ENCODE measurements at regions not wholly inside any gene's neighbourhood (a gene's known extent, or its start where the extent isn't known, plus 50 kb on each side); places are given as distances from the start of the nearest gene placed in this dataset.
"Not testable (repeated sequence)": the region's sequence is repeated elsewhere in the genome, so short reads cannot be mapped to it uniquely, and the experiment has no call there.

- H3K9me3 Mint-ChIP-seq: no peaks in the 10 kb centered on the region
- no peaks in the 10 kb centered on the region for H3K4me1 Mint-ChIP-seq (ENCODE audit: low read depth)
- DNase-seq (no peak), ATAC-seq (no peak)
- no peaks in the 10 kb centered on the region for H3K27me3 Mint-ChIP-seq (ENCODE audit: low read depth)
- no peak overlapping the region for H3K4me3 Mint-ChIP-seq
- H3K36me3 Mint-ChIP-seq (ENCODE audit: insufficient read depth): no peaks in the 10 kb centered on the region
These were observed 1466.0 kb upstream of the C9orf72 start for GRCh38 chr9:29039258-29039657.

- Mint-ChIP-seq H3K9me3 (no peaks in the 10 kb centered on the region), H3K27me3 (ENCODE audit: low read depth) (no peaks in the 10 kb centered on the region), H3K4me3 (no peak overlapping the region), H3K4me1 (ENCODE audit: low read depth) (no peaks in the 10 kb centered on the region), H3K36me3 (ENCODE audit: insufficient read depth) (no peaks in the 10 kb centered on the region)
- ATAC-seq (no peak), DNase-seq (no peak)
These were observed 1469.8 kb upstream of the C9orf72 start for GRCh38 chr9:29043072-29043471.

GRCh38 chr9:29044959-29045358 lies 1471.7 kb upstream of the C9orf72 start:
- DNase-seq: no peak
- ATAC-seq: no peak
- H3K36me3 Mint-ChIP-seq (ENCODE audit: insufficient read depth): no peaks in the 10 kb centered on the region
- H3K4me3 Mint-ChIP-seq: no peak overlapping the region
- H3K27me3 Mint-ChIP-seq (ENCODE audit: low read depth): no peaks in the 10 kb centered on the region
- H3K9me3 Mint-ChIP-seq: no peaks in the 10 kb centered on the region
- H3K4me1 Mint-ChIP-seq (ENCODE audit: low read depth): no peaks in the 10 kb centered on the region

GRCh38 chr9:29060041-29060440 lies 1486.8 kb upstream of the C9orf72 start:
- no peak for DNase-seq
- H3K27me3 Mint-ChIP-seq (ENCODE audit: low read depth): no peaks in the 10 kb centered on the region
- H3K4me1 Mint-ChIP-seq (ENCODE audit: low read depth): no peaks in the 10 kb centered on the region
- no peaks in the 10 kb centered on the region for H3K36me3 Mint-ChIP-seq (ENCODE audit: insufficient read depth)
- peaks cover 18% of the 10 kb centered on the region for H3K9me3 Mint-ChIP-seq
- H3K4me3 Mint-ChIP-seq: no peak overlapping the region
- no peak for ATAC-seq

- Mint-ChIP-seq H3K4me1 (ENCODE audit: low read depth) (no peaks in the 10 kb centered on the region), H3K9me3 (peaks cover 14% of the 10 kb centered on the region), H3K4me3 (no peak overlapping the region), H3K27me3 (ENCODE audit: low read depth) (no peaks in the 10 kb centered on the region), H3K36me3 (ENCODE audit: insufficient read depth) (no peaks in the 10 kb centered on the region)
- DNase-seq (no peak), ATAC-seq (no peak)
These were observed 1489.2 kb upstream of the C9orf72 start for GRCh38 chr9:29062446-29062845.

- no peaks in the 10 kb centered on the region for H3K4me1 Mint-ChIP-seq (ENCODE audit: low read depth)
- DNase-seq: no peak
- H3K27me3 Mint-ChIP-seq (ENCODE audit: low read depth): no peaks in the 10 kb centered on the region
- no peak overlapping the region for H3K4me3 Mint-ChIP-seq
- no peak for ATAC-seq
- no peaks in the 10 kb centered on the region for H3K36me3 Mint-ChIP-seq (ENCODE audit: insufficient read depth)
- peaks cover 10% of the 10 kb centered on the region for H3K9me3 Mint-ChIP-seq
These were observed 1489.8 kb upstream of the C9orf72 start for GRCh38 chr9:29063031-29063430.

GRCh38 chr9:29066141-29066640 lies 1492.9 kb upstream of the C9orf72 start:
- DNase-seq (no peak), ATAC-seq (no peak)
- peaks cover 4% of the 10 kb centered on the region for H3K9me3 Mint-ChIP-seq
- no peaks in the 10 kb centered on the region for H3K36me3 Mint-ChIP-seq (ENCODE audit: insufficient read depth)
- H3K4me3 Mint-ChIP-seq: no peak overlapping the region
- no peaks in the 10 kb centered on the region for H3K27me3 Mint-ChIP-seq (ENCODE audit: low read depth)
- H3K4me1 Mint-ChIP-seq (ENCODE audit: low read depth): no peaks in the 10 kb centered on the region

- H3K27me3 Mint-ChIP-seq (ENCODE audit: low read depth): no peaks in the 10 kb centered on the region
- H3K4me1 Mint-ChIP-seq (ENCODE audit: low read depth): no peaks in the 10 kb centered on the region
- no peak overlapping the region for H3K4me3 Mint-ChIP-seq
- H3K9me3 Mint-ChIP-seq: peaks cover 4% of the 10 kb centered on the region
- ATAC-seq (no peak), DNase-seq (no peak)
- no peaks in the 10 kb centered on the region for H3K36me3 Mint-ChIP-seq (ENCODE audit: insufficient read depth)
These were observed 1495.2 kb upstream of the C9orf72 start for GRCh38 chr9:29068461-29068860.

GRCh38 chr9:29069376-29069775 lies 1496.1 kb upstream of the C9orf72 start:
- DNase-seq (no peak), ATAC-seq (no peak)
- Mint-ChIP-seq H3K9me3 (peaks cover 4% of the 10 kb centered on the region), H3K36me3 (ENCODE audit: insufficient read depth) (no peaks in the 10 kb centered on the region), H3K27me3 (ENCODE audit: low read depth) (no peaks in the 10 kb centered on the region), H3K4me1 (ENCODE audit: low read depth) (no peaks in the 10 kb centered on the region), H3K4me3 (no peak overlapping the region)

GRCh38 chr9:29078063-29078666 lies 1504.9 kb upstream of the C9orf72 start:
- H3K36me3 Mint-ChIP-seq (ENCODE audit: insufficient read depth): no peaks in the 10 kb centered on the region
- H3K9me3 Mint-ChIP-seq: peaks cover 8% of the 10 kb centered on the region
- ATAC-seq: no peak
- no peaks in the 10 kb centered on the region for H3K4me1 Mint-ChIP-seq (ENCODE audit: low read depth)
- H3K27me3 Mint-ChIP-seq (ENCODE audit: low read depth): no peaks in the 10 kb centered on the region
- no peak for DNase-seq
- no peak overlapping the region for H3K4me3 Mint-ChIP-seq

GRCh38 chr9:29100762-29101161 lies 1527.5 kb upstream of the C9orf72 start:
- peaks cover 9% of the 10 kb centered on the region for H3K9me3 Mint-ChIP-seq
- DNase-seq (no peak), ATAC-seq (no peak)
- no peaks in the 10 kb centered on the region for H3K27me3 Mint-ChIP-seq (ENCODE audit: low read depth)
- H3K4me1 Mint-ChIP-seq (ENCODE audit: low read depth): no peaks in the 10 kb centered on the region
- H3K36me3 Mint-ChIP-seq (ENCODE audit: insufficient read depth): no peaks in the 10 kb centered on the region
- no peak overlapping the region for H3K4me3 Mint-ChIP-seq

GRCh38 chr9:29104166-29104565 lies 1530.9 kb upstream of the C9orf72 start:
- not testable (repeated sequence) for H3K4me3 Mint-ChIP-seq; DNase-seq; H3K9me3 Mint-ChIP-seq; H3K27me3 Mint-ChIP-seq (ENCODE audit: low read depth); H3K4me1 Mint-ChIP-seq (ENCODE audit: low read depth); ATAC-seq; H3K36me3 Mint-ChIP-seq (ENCODE audit: insufficient read depth)

- H3K4me3 Mint-ChIP-seq: no peak overlapping the region
- no peaks in the 10 kb centered on the region for H3K9me3 Mint-ChIP-seq
- no peaks in the 10 kb centered on the region for H3K27me3 Mint-ChIP-seq (ENCODE audit: low read depth)
- H3K36me3 Mint-ChIP-seq (ENCODE audit: insufficient read depth): no peaks in the 10 kb centered on the region
- ATAC-seq (no peak), DNase-seq (no peak)
- no peaks in the 10 kb centered on the region for H3K4me1 Mint-ChIP-seq (ENCODE audit: low read depth)
These were observed 1545.3 kb upstream of the C9orf72 start for GRCh38 chr9:29118555-29118954.

- ATAC-seq (no peak), DNase-seq (no peak)
- no peaks in the 10 kb centered on the region for H3K4me1 Mint-ChIP-seq (ENCODE audit: low read depth)
- peaks cover 10% of the 10 kb centered on the region for H3K9me3 Mint-ChIP-seq
- H3K27me3 Mint-ChIP-seq (ENCODE audit: low read depth): no peaks in the 10 kb centered on the region
- no peaks in the 10 kb centered on the region for H3K36me3 Mint-ChIP-seq (ENCODE audit: insufficient read depth)
- H3K4me3 Mint-ChIP-seq: no peak overlapping the region
These were observed 1553.5 kb upstream of the C9orf72 start for GRCh38 chr9:29126783-29127182.

GRCh38 chr9:29129763-29130162 lies 1556.5 kb upstream of the C9orf72 start:
- Mint-ChIP-seq H3K4me1 (ENCODE audit: low read depth) (no peaks in the 10 kb centered on the region), H3K27me3 (ENCODE audit: low read depth) (no peaks in the 10 kb centered on the region), H3K9me3 (peaks cover 10% of the 10 kb centered on the region), H3K4me3 (no peak overlapping the region), H3K36me3 (ENCODE audit: insufficient read depth) (no peaks in the 10 kb centered on the region)
- no peak for ATAC-seq
- no peak for DNase-seq

GRCh38 chr9:29144476-29144875 lies 1571.2 kb upstream of the C9orf72 start:
- DNase-seq (no peak), ATAC-seq (no peak)
- Mint-ChIP-seq H3K36me3 (ENCODE audit: insufficient read depth) (no peaks in the 10 kb centered on the region), H3K4me3 (no peak overlapping the region), H3K4me1 (ENCODE audit: low read depth) (no peaks in the 10 kb centered on the region), H3K9me3 (peaks cover 14% of the 10 kb centered on the region), H3K27me3 (ENCODE audit: low read depth) (no peaks in the 10 kb centered on the region)

All from activated T-cell treated with anti-CD3 and anti-CD28 coated beads, Interleukin-2, amount 50 U/mL, for 4 hours (primary cell).